Gastroesophageal sphincter (tissue), 3 donors: ENCODE measurements at regions not wholly inside any gene's neighbourhood (a gene's known extent, or its start where the extent isn't known, plus 50 kb on each side); places are given as distances from the start of the nearest gene placed in this dataset.

Experiments
- EP300 ChIP-seq: sonication (generic); formaldehyde crosslinking; IDR thresholded peaks from one replicate; pipeline ENCODE4 v1.6.1; 2017; ENCODE audit warnings: antibody characterized with exemption, mild to moderate bottlenecking
- POLR2A ChIP-seq, 2 donors: fragments of 450-650 bp; IDR thresholded peaks; one replicate each; pipeline ENCODE4 v1.6.1; 2017; ENCODE audit warnings: antibody characterized with exemption in 2 of 2, mild to moderate bottlenecking in 2 of 2, moderate library complexity in 1 of 2
- POLR2AphosphoS5 ChIP-seq: sonication (generic); formaldehyde crosslinking; IDR thresholded peaks from one replicate; pipeline ENCODE4 v1.6.1; 2017; ENCODE audit warnings: antibody characterized with exemption
- TF ChIP-seq, protein P1 (sequence below), 4 experiments: fragments of 200-600 bp in 2 of 4; fragments of 450-650 bp in 2 of 4; sonication (generic) in 1 of 4; IDR thresholded peaks; one replicate each; pipeline ENCODE4 v1.5.1; 2017 to 2019; ENCODE audit warnings: antibody characterized with exemption in 4 of 4, mild to moderate bottlenecking in 2 of 4, moderate library complexity in 2 of 4

DNA sequence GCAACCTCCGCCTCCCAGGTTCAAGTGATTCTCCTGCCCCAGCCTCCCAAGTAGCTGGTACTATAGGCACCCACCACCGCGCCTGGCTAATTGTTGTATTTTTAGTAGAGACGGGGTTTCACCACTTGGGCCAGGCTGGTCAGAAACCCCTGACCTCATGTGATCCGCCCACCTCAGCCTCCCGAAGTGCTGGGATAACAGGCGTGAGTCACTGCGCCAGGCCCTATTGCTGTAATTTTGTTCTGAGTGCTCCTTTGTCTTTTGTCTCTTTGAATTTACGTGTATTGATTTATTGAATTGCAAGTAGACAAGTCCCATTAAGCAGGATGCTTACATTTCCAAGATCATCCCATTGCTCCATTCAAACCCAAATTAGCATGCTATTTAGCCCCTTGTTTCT, 186.7 kb downstream of the MSX2 start:
- TF ChIP-seq, protein P1, sequence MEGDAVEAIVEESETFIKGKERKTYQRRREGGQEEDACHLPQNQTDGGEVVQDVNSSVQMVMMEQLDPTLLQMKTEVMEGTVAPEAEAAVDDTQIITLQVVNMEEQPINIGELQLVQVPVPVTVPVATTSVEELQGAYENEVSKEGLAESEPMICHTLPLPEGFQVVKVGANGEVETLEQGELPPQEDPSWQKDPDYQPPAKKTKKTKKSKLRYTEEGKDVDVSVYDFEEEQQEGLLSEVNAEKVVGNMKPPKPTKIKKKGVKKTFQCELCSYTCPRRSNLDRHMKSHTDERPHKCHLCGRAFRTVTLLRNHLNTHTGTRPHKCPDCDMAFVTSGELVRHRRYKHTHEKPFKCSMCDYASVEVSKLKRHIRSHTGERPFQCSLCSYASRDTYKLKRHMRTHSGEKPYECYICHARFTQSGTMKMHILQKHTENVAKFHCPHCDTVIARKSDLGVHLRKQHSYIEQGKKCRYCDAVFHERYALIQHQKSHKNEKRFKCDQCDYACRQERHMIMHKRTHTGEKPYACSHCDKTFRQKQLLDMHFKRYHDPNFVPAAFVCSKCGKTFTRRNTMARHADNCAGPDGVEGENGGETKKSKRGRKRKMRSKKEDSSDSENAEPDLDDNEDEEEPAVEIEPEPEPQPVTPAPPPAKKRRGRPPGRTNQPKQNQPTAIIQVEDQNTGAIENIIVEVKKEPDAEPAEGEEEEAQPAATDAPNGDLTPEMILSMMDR (IDR thresholded peaks at IDR 0.05), result no peak
- TF ChIP-seq POLR2A (IDR thresholded peaks at IDR 0.05) (no peak), EP300 (no peak), POLR2AphosphoS5 (no peak)
